Thyroid gland (tissue), 4 donors: ENCODE measurements at regions not wholly inside any gene's neighbourhood (a gene's known extent, or its start where the extent isn't known, plus 50 kb on each side); places are given as distances from the start of the nearest gene placed in this dataset.

ENCODE experiments used
- POLR2A ChIP-seq, 2 donors: fragments of 450-650 bp; IDR thresholded peaks; one replicate each; pipeline ENCODE4 v1.6.1; 2017; ENCODE audit warnings: antibody characterized with exemption in 2 of 2, mild to moderate bottlenecking in 2 of 2, moderate library complexity in 1 of 2
- TF ChIP-seq, protein P1 (sequence below), 6 experiments: fragments of 200-600 bp in 3 of 6; fragments of 450-650 bp in 3 of 6; sonication (generic) in 3 of 6; IDR thresholded peaks; one replicate each; pipeline ENCODE4 v1.5.1; 2016 to 2019; ENCODE audit warnings: antibody characterized with exemption in 6 of 6, mild to moderate bottlenecking in 2 of 6, inconsistent platforms in 1 of 6, moderate library complexity in 1 of 6

GRCh38 chr10:1950803-1951495 lies 213.6 kb upstream of the ADARB2 start:
- TF ChIP-seq, protein P1, sequence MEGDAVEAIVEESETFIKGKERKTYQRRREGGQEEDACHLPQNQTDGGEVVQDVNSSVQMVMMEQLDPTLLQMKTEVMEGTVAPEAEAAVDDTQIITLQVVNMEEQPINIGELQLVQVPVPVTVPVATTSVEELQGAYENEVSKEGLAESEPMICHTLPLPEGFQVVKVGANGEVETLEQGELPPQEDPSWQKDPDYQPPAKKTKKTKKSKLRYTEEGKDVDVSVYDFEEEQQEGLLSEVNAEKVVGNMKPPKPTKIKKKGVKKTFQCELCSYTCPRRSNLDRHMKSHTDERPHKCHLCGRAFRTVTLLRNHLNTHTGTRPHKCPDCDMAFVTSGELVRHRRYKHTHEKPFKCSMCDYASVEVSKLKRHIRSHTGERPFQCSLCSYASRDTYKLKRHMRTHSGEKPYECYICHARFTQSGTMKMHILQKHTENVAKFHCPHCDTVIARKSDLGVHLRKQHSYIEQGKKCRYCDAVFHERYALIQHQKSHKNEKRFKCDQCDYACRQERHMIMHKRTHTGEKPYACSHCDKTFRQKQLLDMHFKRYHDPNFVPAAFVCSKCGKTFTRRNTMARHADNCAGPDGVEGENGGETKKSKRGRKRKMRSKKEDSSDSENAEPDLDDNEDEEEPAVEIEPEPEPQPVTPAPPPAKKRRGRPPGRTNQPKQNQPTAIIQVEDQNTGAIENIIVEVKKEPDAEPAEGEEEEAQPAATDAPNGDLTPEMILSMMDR (IDR thresholded peaks at IDR 0.05), result no peak
- no peak for TF ChIP-seq POLR2A (IDR thresholded peaks at IDR 0.05)
